K562 (cell line): ENCODE measurements at regions not wholly inside any gene's neighbourhood (a gene's known extent, or its start where the extent isn't known, plus 50 kb on each side); places are given as distances from the start of the nearest gene placed in this dataset.
"Not testable (repeated sequence)": the region's sequence is repeated elsewhere in the genome, so short reads cannot be mapped to it uniquely, and the experiment has no call there.

Experiments used
- ATAC-seq: fragments of 200-7000 bp; cut with Tn5 transposase; 3 replicates; pipeline ENCODE4 v1.9.1; 2020; ENCODE audit warnings: moderate library complexity
- BruUV-seq: library from RNA; stranded (reverse); fragments of 400-500 nt; replicated peaks from 2 replicates; lab custom pipeline; 2021; lab: Mats Ljungman, UMichigan
- CTCF ChIA-PET: fragments of 300-600 bp; formaldehyde crosslinking; extraction: SDS; loops from one replicate; lab custom pipeline; 2021; ENCODE audit warnings: low intra/inter-chr PET ratio; lab: Yijun Ruan, JAX
- POLR2A ChIA-PET: fragments of 300-600, 350-650 bp; sonication (Branson Sonifier 250); formaldehyde crosslinking; extraction: SDS; loops from one replicate; lab custom pipeline; 2021; ENCODE audit warnings: antibody characterized with exemption, inconsistent platforms; lab: Yijun Ruan, JAX
- DNase-seq, 4 experiments: peaks; one replicate each; pipeline versions ENCODE4 v3.0.0 to v3.0.0-alpha.2; 2011 to 2018; ENCODE audit warnings: low spot score in 3 of 4, mixed read lengths in 3 of 4; ENCODE audit errors: extremely low read depth in 1 of 4
- FAIRE-seq: peaks from 2 replicates; lab custom pipeline; 2011; peaks lifted over from hg19 to GRCh38; lab: Jason Lieb, UNC
- H2AFZ ChIP-seq: 2 replicates; pipeline ENCODE4 v1.6.0; 2011; ENCODE audit warnings: low read depth, low read length, control low read depth, inconsistent platforms
- H3K27ac ChIP-seq: fragments of 200-600 bp; 3 replicates; pipeline ENCODE4 v1.8.0; 2011; ENCODE audit warnings: low read depth, mild to moderate bottlenecking, control low read depth, inconsistent platforms, low read length, moderate library complexity, mixed read lengths; ENCODE audit errors: extremely low read depth
- H3K27me3 ChIP-seq, 2 experiments: fragments of 300-600 bp in 1 of 2; 2 replicates in 1 of 2; 3 replicates in 1 of 2; pipeline versions ENCODE4 v1.6.0 to v1.8.0; 2011; ENCODE audit warnings: inconsistent platforms in 2 of 2, low read length in 2 of 2, mild to moderate bottlenecking in 1 of 2, mixed read lengths in 1 of 2, moderate library complexity in 1 of 2; ENCODE audit not compliant: control insufficient read depth in 2 of 2, insufficient read depth in 2 of 2
- H3K36me3 ChIP-seq: fragments of 300-600 bp; 3 replicates; pipeline ENCODE4 v1.8.0; 2011; ENCODE audit warnings: mild to moderate bottlenecking, low read length, inconsistent platforms; ENCODE audit not compliant: control insufficient read depth, insufficient read depth
- H3K4me1 ChIP-seq, 2 experiments: fragments of 200-600 bp in 1 of 2; replicated peaks in 1 of 2; 2 replicates in 1 of 2; 3 replicates in 1 of 2; pipeline versions ENCODE4 v1.5.1 to v1.8.0; 2011; ENCODE audit warnings: inconsistent platforms in 2 of 2, low read length in 2 of 2, mild to moderate bottlenecking in 1 of 2, mixed read lengths in 1 of 2, moderate library complexity in 1 of 2; ENCODE audit not compliant: control insufficient read depth in 2 of 2, insufficient read depth in 2 of 2
- H3K4me2 ChIP-seq: 2 replicates; pipeline ENCODE4 v1.6.1; 2011; ENCODE audit warnings: low read length, control low read depth, inconsistent platforms, mixed read lengths; ENCODE audit not compliant: insufficient read depth
- H3K4me3 ChIP-seq: fragments of 200-600 bp; sonication (generic), shearing (Covaris generic); 2 replicates; pipeline ENCODE4 v1.5.1; 2016; ENCODE audit warnings: control low read depth, inconsistent platforms
- H3K79me2 ChIP-seq: fragments of 200-600 bp; 3 replicates; pipeline ENCODE4 v1.8.0; 2011; ENCODE audit warnings: low read length, inconsistent platforms; ENCODE audit not compliant: control insufficient read depth, insufficient read depth
- H3K9ac ChIP-seq, 2 experiments: 2 replicates each; pipeline versions ENCODE4 v1.6.0 to v1.6.1; 2011; ENCODE audit warnings: low read depth in 2 of 2, low read length in 2 of 2, control low read depth in 1 of 2, inconsistent platforms in 1 of 2, mild to moderate bottlenecking in 1 of 2, mixed read lengths in 1 of 2; ENCODE audit not compliant: insufficient read depth in 1 of 2
- H3K9me1 ChIP-seq: one replicate; pipeline ENCODE4 v1.6.0; 2011; ENCODE audit warnings: inconsistent platforms, mild to moderate bottlenecking, low read length, moderate library complexity; ENCODE audit not compliant: control insufficient read depth, insufficient read depth
- H3K9me3 ChIP-seq: replicated peaks from 2 replicates; pipeline ENCODE4 v1.5.1; 2011; ENCODE audit warnings: low read depth, low read length, inconsistent platforms; ENCODE audit not compliant: control insufficient read depth, insufficient read depth
- H4K20me1 ChIP-seq: replicated peaks from 2 replicates; pipeline ENCODE4 v1.6.1; 2011; ENCODE audit warnings: low read length, inconsistent platforms, mixed read lengths; ENCODE audit not compliant: control insufficient read depth, insufficient read depth
- BRD4 ChIP-seq: fragments of 200-600 bp; sonication (generic); IDR thresholded peaks from 2 replicates; pipeline ENCODE4 v1.6.1; 2017; ENCODE audit warnings: inconsistent platforms
- FOS ChIP-seq: IDR thresholded peaks from 3 replicates; pipeline ENCODE4 v1.6.1; 2011; ENCODE audit not compliant: insufficient read length; ENCODE audit errors: extremely low read depth
- KLF10 ChIP-seq: fragments of 250-450 bp; sonication (Bioruptor Pico); IDR thresholded peaks from 2 replicates; pipeline ENCODE4 v1.6.1; 2021; ENCODE audit warnings: matching md5 sums
- NR2F6 ChIP-seq: fragments of 450-650 bp; formaldehyde crosslinking; IDR thresholded peaks from 2 replicates; pipeline ENCODE4 v1.4.0; 2020; ENCODE audit warnings: mild to moderate bottlenecking
- PATZ1 ChIP-seq: fragments of 250-450 bp; sonication (Bioruptor Pico); IDR thresholded peaks from 2 replicates; pipeline ENCODE4 v1.5.0; 2020; ENCODE audit warnings: mild to moderate bottlenecking, borderline replicate concordance
- WGBS: fragments of 100-300 bp; shearing (Covaris generic); methylation state at CpG from one replicate; pipeline ENCODE4 v1.1.6; 2016; ENCODE audit warnings: low coverage, mixed read lengths; ENCODE audit not compliant: insufficient coverage; ENCODE audit errors: missing lambda C conversion rate; 5-methylcytosine and 5-hydroxymethylcytosine counted together
- in situ Hi-C: fragments of 300-500 bp; cut with MboI; formaldehyde crosslinking; loops from 4 replicates; pipeline ENCODE4 v1.15.0; 2018; ENCODE audit warnings: inconsistent platforms, mixed read lengths
- intact Hi-C: fragments of 100-400 bp; cut with micrococcal nuclease; formaldehyde crosslinking; loops from 2 replicates; pipeline ENCODE4 v1.14.2; 2022

GRCh38 chr2:95667480-95667879, 75.7 kb downstream of the TRIM43 start:
- BruUV-seq: no TSS peak
- DNase-seq: no peak
- H3K9ac ChIP-seq: no peak overlapping the region
- H3K4me1 ChIP-seq: no peaks in the 10 kb centered on the region
- no peaks in the 10 kb centered on the region for H3K79me2 ChIP-seq
- no peak for FAIRE-seq
- H4K20me1 ChIP-seq: no peaks in the 10 kb centered on the region
- TF ChIP-seq PATZ1 (no peak), FOS (no peak), BRD4 (no peak), NR2F6 (CRISPR knock-in tag) (no peak), KLF10 (no peak)
- ChIA-PET CTCF (no interaction called here), POLR2A (no interaction called here)
- no peaks in the 10 kb centered on the region for H3K9me1 ChIP-seq
- H3K27ac ChIP-seq: no peak overlapping the region
- in situ Hi-C loops: no loop called here
- no peaks in the 10 kb centered on the region for H3K36me3 ChIP-seq
- H3K27me3 ChIP-seq: peaks cover 1 to 19% of the 10 kb centered on the region in 2 experiments; a peak in 2 of 5 replicates
- intact Hi-C loops: no loop called here
- ATAC-seq: no peak
- H3K4me3 ChIP-seq: no peak overlapping the region
- no peaks in the 10 kb centered on the region for H3K9me3 ChIP-seq
- H3K4me2 ChIP-seq: no peak overlapping the region
- no peak overlapping the region for H2AFZ ChIP-seq

GRCh38 chr2:95668934-95669333, 77.1 kb downstream of the TRIM43 start:
- H2AFZ ChIP-seq, H3K9ac ChIP-seq, H3K4me1 ChIP-seq, DNase-seq, H3K79me2 ChIP-seq, H4K20me1 ChIP-seq, FAIRE-seq, intact Hi-C loops, CTCF ChIA-PET, BruUV-seq, H3K27me3 ChIP-seq, H3K4me3 ChIP-seq, ATAC-seq, H3K9me3 ChIP-seq, H3K4me2 ChIP-seq, H3K9me1 ChIP-seq, H3K27ac ChIP-seq, POLR2A ChIA-PET, H3K36me3 ChIP-seq, in situ Hi-C loops: not testable (repeated sequence)
- 1% methylated on average over 5 of the region's 5 CpGs for whole genome bisulfite sequencing
